Testis (tissue), 2 donors: ENCODE measurements at regions not wholly inside any gene's neighbourhood (a gene's known extent, or its start where the extent isn't known, plus 50 kb on each side); places are given as distances from the start of the nearest gene placed in this dataset.

Source experiments
- DNase-seq: peaks from one replicate; pipeline ENCODE4 v3.0.0-alpha.2; 2019
- H3K27ac ChIP-seq, 2 donors: fragments of 200-600 bp; sonication (generic); one replicate each; pipeline ENCODE4 v1.5.1; 2019
- H3K27me3 ChIP-seq: fragments of 200-600 bp; sonication (generic); one replicate; pipeline ENCODE4 v1.5.1; 2019
- H3K36me3 ChIP-seq: fragments of 200-600 bp; sonication (generic); one replicate; pipeline ENCODE4 v1.5.1; 2017; ENCODE audit warnings: low read depth; ENCODE audit errors: missing control alignments
- H3K4me1 ChIP-seq: fragments of 200-600 bp; sonication (generic); one replicate; pipeline ENCODE4 v1.5.1; 2019
- H3K4me3 ChIP-seq, 2 donors: fragments of 200-600 bp; sonication (generic); one replicate each; pipeline ENCODE4 v1.5.1; 2017 to 2019
- H3K9me3 ChIP-seq: fragments of 200-600 bp; sonication (generic); one replicate; pipeline ENCODE4 v1.5.1; 2017
- POLR2A ChIP-seq: fragments of 450-650 bp; IDR thresholded peaks from one replicate; pipeline ENCODE4 v1.6.1; 2017; ENCODE audit warnings: antibody characterized with exemption, mild to moderate bottlenecking, moderate library complexity
- WGBS, 2 donors: methylation state at CpG; one replicate each; pipeline ENCODE4 v1.1.5; 2018; 5-methylcytosine and 5-hydroxymethylcytosine counted together
- intact Hi-C: fragments of 100-400 bp; cut with DNase I; formaldehyde crosslinking; loops from one replicate; pipeline ENCODE4 v1.15.1; 2023; ENCODE audit warnings: low total_unique reads
- TF ChIP-seq, protein P1 (sequence below), 3 experiments: fragments of 450-650 bp in 2 of 3; fragments of 200-600 bp in 1 of 3; sonication (generic) in 1 of 3; IDR thresholded peaks; one replicate each; pipeline ENCODE4 v1.5.1; 2016 to 2019; ENCODE audit warnings: antibody characterized with exemption in 3 of 3, mild to moderate bottlenecking in 2 of 3, moderate library complexity in 1 of 3

DNA sequence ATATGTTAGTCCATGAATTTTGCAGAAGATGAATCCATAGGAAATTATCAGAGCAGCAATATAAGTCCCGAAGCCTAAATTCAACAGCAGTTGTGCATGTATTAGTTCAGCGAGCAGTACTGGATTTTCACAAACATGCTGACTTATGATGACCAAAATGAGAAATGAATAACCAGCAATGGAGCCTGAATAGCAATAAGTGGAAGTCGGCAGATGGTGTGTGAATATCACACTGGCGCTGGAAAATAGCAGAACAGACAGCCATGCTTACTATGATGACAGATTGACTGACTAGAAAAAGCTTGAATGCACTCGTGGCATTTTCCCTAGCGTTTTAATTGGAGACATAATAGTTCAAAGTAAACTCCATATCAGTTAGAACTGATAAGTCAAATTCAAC is 1114.5 kb downstream of the DSC3 start:
- Histone ChIP-seq H3K36me3 (no peaks in the 10 kb centered on the region), H3K9me3 (no peaks in the 10 kb centered on the region), H3K27me3 (no peaks in the 10 kb centered on the region), H3K27ac (no peak overlapping the region), H3K4me1 (no peaks in the 10 kb centered on the region), H3K4me3 (no peak overlapping the region)
- intact Hi-C loops: no loop called here
- TF ChIP-seq POLR2A: no peak
- TF ChIP-seq, protein P1, sequence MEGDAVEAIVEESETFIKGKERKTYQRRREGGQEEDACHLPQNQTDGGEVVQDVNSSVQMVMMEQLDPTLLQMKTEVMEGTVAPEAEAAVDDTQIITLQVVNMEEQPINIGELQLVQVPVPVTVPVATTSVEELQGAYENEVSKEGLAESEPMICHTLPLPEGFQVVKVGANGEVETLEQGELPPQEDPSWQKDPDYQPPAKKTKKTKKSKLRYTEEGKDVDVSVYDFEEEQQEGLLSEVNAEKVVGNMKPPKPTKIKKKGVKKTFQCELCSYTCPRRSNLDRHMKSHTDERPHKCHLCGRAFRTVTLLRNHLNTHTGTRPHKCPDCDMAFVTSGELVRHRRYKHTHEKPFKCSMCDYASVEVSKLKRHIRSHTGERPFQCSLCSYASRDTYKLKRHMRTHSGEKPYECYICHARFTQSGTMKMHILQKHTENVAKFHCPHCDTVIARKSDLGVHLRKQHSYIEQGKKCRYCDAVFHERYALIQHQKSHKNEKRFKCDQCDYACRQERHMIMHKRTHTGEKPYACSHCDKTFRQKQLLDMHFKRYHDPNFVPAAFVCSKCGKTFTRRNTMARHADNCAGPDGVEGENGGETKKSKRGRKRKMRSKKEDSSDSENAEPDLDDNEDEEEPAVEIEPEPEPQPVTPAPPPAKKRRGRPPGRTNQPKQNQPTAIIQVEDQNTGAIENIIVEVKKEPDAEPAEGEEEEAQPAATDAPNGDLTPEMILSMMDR (IDR thresholded peaks at IDR 0.05): no peak
- DNase-seq: no peak
- WGBS, 2 donors: 60 to 67% methylated on average over 6 of the region's 6 CpGs

DNA sequence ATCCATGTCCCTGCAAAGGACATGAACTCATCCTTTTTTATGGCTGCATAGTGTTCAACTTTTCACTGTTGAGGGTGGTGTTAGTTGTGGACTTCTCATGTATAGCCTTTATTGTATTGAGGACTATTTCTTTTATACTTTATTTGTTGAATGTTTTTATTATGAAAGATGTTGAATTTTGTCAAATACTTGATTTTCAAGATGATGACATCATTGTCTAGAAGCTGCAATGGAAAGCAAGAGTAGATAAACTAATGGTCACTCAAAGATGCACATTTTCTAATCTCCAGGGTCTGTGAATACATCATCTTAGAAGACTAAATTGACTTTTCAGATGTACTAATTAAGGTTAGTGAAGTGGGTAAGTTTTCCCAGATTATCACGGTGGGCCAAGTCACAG is 1117.0 kb downstream of the DSC3 start:
- Histone ChIP-seq H3K36me3 (no peaks in the 10 kb centered on the region), H3K27ac (no peak overlapping the region), H3K4me1 (no peaks in the 10 kb centered on the region), H3K4me3 (no peak overlapping the region), H3K9me3 (no peaks in the 10 kb centered on the region), H3K27me3 (no peaks in the 10 kb centered on the region)
- intact Hi-C loops: no loop called here
- no peak for DNase-seq
- no peak for TF ChIP-seq POLR2A
- TF ChIP-seq, protein P1 (IDR thresholded peaks at IDR 0.05): no peak
- WGBS, 2 donors: 83 to 100% methylated on average over 1 of the region's 1 CpG

DNA sequence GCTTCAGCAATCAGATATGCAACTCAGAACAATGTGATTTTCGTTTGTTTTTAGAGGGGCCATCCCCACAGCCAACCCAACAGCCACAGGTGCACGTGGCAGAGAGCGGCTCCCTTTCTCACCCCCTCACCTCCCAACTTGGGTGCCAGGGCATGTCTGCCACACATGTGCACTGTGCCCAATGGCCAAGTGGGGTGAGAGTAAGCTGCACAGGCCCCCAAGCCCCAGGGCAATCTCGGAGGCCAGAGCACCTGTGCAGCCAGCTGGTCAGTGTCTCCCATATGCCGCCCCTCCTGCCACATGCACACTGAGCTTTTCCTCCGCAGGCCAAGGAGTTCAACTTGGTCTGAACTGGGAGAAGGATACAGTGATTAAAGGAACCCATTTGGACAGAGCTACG is 1130.2 kb downstream of the DSC3 start:
- H3K27me3 ChIP-seq: no peaks in the 10 kb centered on the region
- 87 to 88% methylated on average over 7 of the region's 7 CpGs for WGBS, 2 donors
- intact Hi-C loops: no loop called here

DNA sequence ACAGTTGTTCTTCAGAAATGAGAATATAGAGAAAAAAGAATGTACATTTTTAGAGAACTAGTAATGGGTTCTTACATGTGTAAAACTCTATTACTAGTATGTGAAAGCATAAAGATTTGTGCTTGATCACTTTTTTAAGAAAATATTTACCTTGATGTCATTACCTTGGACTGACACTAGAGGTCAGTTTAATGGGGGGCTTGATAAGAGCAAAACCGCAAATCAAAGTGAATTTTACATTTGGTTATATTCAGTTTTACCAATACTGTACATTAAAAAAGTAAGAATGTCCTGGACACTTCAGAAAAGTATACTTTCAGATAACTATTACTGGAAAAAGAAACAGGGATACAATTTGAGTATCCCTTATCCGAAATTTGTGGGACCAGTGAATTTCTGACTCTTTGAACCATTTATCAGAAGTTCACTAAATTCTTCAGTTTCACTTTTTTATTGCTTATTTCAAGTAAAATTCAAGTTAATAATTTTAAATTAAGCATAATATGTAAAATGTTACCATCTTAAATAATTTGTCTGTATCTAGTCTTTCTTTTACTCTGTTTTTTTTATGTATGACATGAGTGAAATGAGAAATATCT is 1149.5 kb downstream of the DSC3 start:
- H3K9me3 ChIP-seq: no peaks in the 10 kb centered on the region
- no peaks in the 10 kb centered on the region for H3K27me3 ChIP-seq
- no peak for TF ChIP-seq POLR2A
- TF ChIP-seq, protein P1 (IDR thresholded peaks at IDR 0.05): peak in 2 of 3 experiments; percentile 31 to 52
- no peak for DNase-seq
- H3K27ac ChIP-seq: no peak overlapping the region
- H3K4me3 ChIP-seq: no peak overlapping the region
- intact Hi-C loops: no loop called here
- no peaks in the 10 kb centered on the region for H3K36me3 ChIP-seq
- 79 to 83% methylated on average over 2 of the region's 2 CpGs for WGBS, 2 donors
- H3K4me1 ChIP-seq: no peaks in the 10 kb centered on the region

More for the DNA sequence above, 1130.2 kb downstream of the DSC3 start:
- Histone ChIP-seq H3K27ac (no peak overlapping the region), H3K4me1 (no peaks in the 10 kb centered on the region), H3K36me3 (no peaks in the 10 kb centered on the region), H3K9me3 (no peaks in the 10 kb centered on the region), H3K4me3 (no peak overlapping the region)
- DNase-seq: no peak
- no peak for TF ChIP-seq POLR2A
- TF ChIP-seq, protein P1 (IDR thresholded peaks at IDR 0.05): no peak

DNA sequence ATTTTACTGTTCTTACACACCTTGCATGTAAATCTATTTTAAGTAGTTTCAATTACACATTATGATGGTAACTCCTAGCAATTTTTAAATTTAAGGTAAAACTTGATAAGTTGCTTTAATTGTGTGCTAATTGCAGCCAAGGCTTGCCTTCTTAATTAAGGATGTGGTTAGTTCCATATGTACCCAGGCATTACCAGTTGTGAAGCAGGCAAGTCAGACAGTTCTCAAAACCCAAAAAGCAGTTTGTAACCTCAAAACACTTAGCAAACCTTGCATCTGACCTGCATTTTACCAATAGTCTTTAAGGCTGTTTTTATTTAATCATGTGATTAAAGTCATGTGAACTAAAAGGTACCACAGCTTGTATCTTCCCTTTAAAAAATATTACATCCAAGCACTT is 1159.4 kb downstream of the DSC3 start:
- no peaks in the 10 kb centered on the region for H3K27me3 ChIP-seq
- no peaks in the 10 kb centered on the region for H3K9me3 ChIP-seq
- H3K4me1 ChIP-seq: no peaks in the 10 kb centered on the region
- no peak for DNase-seq
- H3K4me3 ChIP-seq: no peak overlapping the region
- H3K36me3 ChIP-seq: no peaks in the 10 kb centered on the region
- intact Hi-C loops: no loop called here
- TF ChIP-seq POLR2A: no peak
- TF ChIP-seq, protein P1 (IDR thresholded peaks at IDR 0.05): no peak
- no peak overlapping the region for H3K27ac ChIP-seq
